ENCODE measurements at regions not wholly inside any gene's neighbourhood (a gene's known extent, or its start where the extent isn't known, plus 50 kb on each side); places are given as distances from the start of the nearest gene placed in this dataset.

GRCh38 chrX:125172531-125172930 is 147.1 kb upstream of the TEX13C start:
- TF ChIP-seq CTCF (IDR thresholded peaks at IDR 0.05), result no peak
- TF ChIP-seq POLR2A (IDR thresholded peaks at IDR 0.05), result no peak
